Dendritic cell treated with granulocyte-macrophage colony-stimulating factor and Interleukin-4, amounts not matched to agents 40 ng/mL and 50 ng/mL, for 4 days (primary cell): ENCODE measurements at regions not wholly inside any gene's neighbourhood (a gene's known extent, or its start where the extent isn't known, plus 50 kb on each side); places are given as distances from the start of the nearest gene placed in this dataset.

Source experiments
- H3K27ac Mint-ChIP-seq: one replicate; pipeline ENCODE4 v1.8.0; 2022; ENCODE audit warnings: mild to moderate bottlenecking, mixed read lengths
- H3K27me3 Mint-ChIP-seq: one replicate; pipeline ENCODE4 v1.8.0; 2022; ENCODE audit warnings: mild to moderate bottlenecking, mixed read lengths
- H3K36me3 Mint-ChIP-seq: one replicate; pipeline ENCODE4 v1.8.0; 2022; ENCODE audit warnings: low read depth, mixed read lengths
- H3K4me1 Mint-ChIP-seq: one replicate; pipeline ENCODE4 v1.8.0; 2022; ENCODE audit warnings: low read depth, mixed read lengths
- H3K4me3 Mint-ChIP-seq: one replicate; pipeline ENCODE4 v1.8.0; 2022; ENCODE audit warnings: mild to moderate bottlenecking, moderate library complexity, mixed read lengths
- H3K9me3 Mint-ChIP-seq: one replicate; pipeline ENCODE4 v1.8.0; 2022; ENCODE audit warnings: mixed read lengths
- intact Hi-C: fragments of 100-400 bp; cut with micrococcal nuclease; formaldehyde crosslinking; loops from one replicate; pipeline ENCODE4 v1.15.0; 2022

DNA sequence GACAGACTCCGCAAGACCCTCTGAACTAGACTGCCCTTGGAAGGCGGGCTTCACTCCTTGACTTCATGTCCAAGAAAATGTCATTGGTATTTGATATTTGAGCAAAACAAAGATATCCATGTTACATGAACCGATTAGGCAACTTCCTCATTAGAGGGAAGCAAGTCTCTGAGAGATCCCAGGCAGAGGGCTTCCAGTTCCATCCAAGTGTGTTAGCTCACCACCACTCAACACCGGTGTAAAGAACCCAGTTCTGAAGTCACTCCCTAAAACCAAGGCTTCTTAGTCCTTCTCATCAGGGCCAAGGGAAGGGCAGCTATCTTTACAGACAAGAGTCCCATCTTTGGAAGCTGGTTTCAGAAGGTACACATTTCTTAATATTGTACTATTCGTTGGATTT, 87.2 kb upstream of the CDKN3 start:
- H3K4me3 Mint-ChIP-seq, result no peak overlapping the region
- H3K27me3 Mint-ChIP-seq, result peaks cover 5% of the 10 kb centered on the region
- intact Hi-C loops, result no loop called here
- H3K36me3 Mint-ChIP-seq, result no peaks in the 10 kb centered on the region
- H3K27ac Mint-ChIP-seq, result no peak overlapping the region
- H3K9me3 Mint-ChIP-seq, result no peaks in the 10 kb centered on the region
- no peaks in the 10 kb centered on the region for H3K4me1 Mint-ChIP-seq

DNA sequence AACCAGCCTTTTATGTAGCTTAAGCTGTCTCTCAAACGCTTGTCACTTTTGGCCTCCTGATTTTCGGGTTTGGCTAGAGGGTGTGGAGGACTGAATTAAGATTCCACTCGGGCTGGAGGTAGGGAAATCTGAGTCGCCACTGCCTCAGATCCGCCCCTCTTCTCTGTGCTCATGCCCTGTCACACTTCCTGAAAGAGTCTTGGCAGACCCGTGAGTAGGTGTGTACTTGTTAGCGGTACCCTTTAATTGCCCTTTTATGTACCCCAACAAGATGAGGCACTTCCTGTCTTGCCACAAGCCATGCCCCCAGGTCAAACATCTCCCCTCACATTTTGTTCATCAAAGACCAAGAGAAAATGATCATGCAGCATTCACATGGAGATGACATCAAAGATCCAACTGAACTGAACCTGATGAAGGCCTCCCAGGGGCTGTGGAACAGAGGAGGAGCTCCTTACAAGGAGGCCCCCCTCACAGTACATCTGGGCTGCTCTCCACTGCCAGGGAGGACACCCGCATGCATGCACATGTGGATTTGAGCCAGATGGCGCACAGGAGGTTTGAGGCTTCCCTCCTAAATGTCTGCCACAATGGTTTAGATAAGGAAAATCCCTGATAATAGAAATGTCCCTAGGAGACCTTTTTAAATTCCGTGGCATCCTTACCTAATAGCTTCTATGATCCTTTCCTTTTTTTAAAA, 86.5 kb upstream of the CDKN3 start:
- Mint-ChIP-seq H3K36me3 (no peaks in the 10 kb centered on the region), H3K4me1 (no peaks in the 10 kb centered on the region), H3K27me3 (peaks cover 9% of the 10 kb centered on the region), H3K27ac (no peak overlapping the region), H3K4me3 (no peak overlapping the region), H3K9me3 (no peaks in the 10 kb centered on the region)
- intact Hi-C loops, result no loop called here

DNA sequence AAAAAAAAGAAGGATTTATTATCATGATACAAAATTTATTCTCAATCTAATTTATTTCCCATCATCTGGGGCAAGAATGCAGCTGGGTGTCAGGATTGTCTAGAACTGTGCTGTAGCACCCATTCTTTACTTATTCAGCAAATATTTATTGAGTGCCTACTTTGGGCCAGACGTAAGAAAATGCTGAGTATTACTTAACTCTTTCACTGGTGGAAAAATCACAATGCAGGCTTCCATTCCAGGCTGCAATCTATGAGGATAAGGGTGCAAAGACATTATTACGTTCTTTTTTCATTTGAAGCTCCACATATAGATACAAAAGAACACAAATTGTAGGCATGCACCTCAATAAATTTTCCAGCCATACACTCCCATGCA, 86.0 kb upstream of the CDKN3 start:
- H3K27me3 Mint-ChIP-seq, result peaks cover 7% of the 10 kb centered on the region
- H3K4me1 Mint-ChIP-seq, result no peaks in the 10 kb centered on the region
- no peak overlapping the region for H3K4me3 Mint-ChIP-seq
- H3K9me3 Mint-ChIP-seq, result no peaks in the 10 kb centered on the region
- no peak overlapping the region for H3K27ac Mint-ChIP-seq
- H3K36me3 Mint-ChIP-seq, result no peaks in the 10 kb centered on the region
- intact Hi-C loops, result no loop called here

DNA sequence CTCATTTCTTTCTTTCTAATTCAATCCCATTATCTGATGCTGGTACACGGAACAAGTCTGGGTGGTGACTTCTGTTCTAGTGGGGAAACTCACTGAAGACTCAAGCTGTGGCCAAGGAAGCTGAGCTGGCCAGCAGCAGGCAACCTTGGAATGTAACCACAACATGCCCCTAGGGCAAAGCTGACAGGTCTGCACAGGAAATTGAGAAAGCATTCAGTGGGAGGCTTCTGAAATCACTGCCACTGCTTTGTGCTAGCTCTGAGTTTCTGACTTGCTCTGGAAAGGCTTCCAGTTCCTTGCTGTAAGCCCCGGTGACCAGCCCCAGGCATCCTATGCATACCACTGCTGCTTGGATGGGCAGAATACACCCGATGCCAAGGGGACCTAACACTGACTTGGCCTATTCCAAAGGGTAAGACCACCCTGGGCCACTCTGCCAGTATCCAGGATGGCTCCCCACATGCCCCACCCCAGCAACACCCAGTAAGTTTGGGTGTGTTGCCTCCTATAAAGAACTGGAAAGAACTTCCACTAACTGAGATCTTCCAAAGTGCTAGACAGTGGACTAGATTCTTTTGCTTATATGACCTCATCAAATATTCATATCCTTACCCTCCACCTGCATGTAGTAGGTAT, 84.5 kb upstream of the CDKN3 start:
- no peak overlapping the region for H3K4me3 Mint-ChIP-seq
- no peak overlapping the region for H3K27ac Mint-ChIP-seq
- H3K9me3 Mint-ChIP-seq, result no peaks in the 10 kb centered on the region
- H3K27me3 Mint-ChIP-seq, result peaks cover 7% of the 10 kb centered on the region
- intact Hi-C loops, result no loop called here
- no peaks in the 10 kb centered on the region for H3K4me1 Mint-ChIP-seq
- H3K36me3 Mint-ChIP-seq, result no peaks in the 10 kb centered on the region

DNA sequence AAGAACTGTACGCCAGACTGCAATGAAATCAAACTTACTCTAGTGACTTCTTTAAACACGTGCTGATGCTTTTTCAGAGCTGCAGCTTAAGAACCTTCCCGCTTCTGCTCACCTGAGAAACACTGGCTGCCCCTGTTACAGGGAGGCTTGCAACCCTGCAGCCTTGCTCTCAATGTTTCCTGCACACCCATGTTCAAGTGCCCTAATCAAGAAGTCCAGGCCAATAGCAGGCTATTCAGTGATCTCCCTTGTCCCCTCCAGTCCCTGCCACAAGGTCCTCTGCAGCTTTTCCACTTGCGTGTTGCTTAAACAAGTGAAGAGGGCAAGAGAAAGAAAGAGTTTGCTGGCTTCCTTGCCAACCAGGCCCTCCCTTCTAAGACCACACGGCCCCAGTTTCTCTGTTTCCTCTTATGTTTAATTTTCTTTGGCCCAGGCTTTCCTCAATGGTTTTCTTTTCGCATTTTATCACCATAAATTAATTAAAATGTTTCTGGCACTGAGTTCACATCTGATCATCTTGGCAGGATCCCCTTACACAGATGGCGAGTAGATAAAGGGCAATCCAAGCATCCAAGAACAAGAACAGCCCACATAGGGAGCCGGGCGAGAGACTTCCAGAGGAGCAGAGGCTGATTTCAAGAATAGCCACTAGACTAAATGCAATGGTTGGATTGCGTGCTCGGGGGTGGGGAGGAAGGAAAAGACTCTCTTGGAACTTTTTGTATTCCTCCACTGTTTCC, 82.3 kb upstream of the CDKN3 start:
- intact Hi-C loops, result no loop called here
- H3K36me3 Mint-ChIP-seq, result no peaks in the 10 kb centered on the region
- H3K27me3 Mint-ChIP-seq, result peaks cover 7% of the 10 kb centered on the region
- H3K27ac Mint-ChIP-seq, result no peak overlapping the region
- H3K9me3 Mint-ChIP-seq, result no peaks in the 10 kb centered on the region
- H3K4me3 Mint-ChIP-seq, result no peak overlapping the region
- no peaks in the 10 kb centered on the region for H3K4me1 Mint-ChIP-seq

DNA sequence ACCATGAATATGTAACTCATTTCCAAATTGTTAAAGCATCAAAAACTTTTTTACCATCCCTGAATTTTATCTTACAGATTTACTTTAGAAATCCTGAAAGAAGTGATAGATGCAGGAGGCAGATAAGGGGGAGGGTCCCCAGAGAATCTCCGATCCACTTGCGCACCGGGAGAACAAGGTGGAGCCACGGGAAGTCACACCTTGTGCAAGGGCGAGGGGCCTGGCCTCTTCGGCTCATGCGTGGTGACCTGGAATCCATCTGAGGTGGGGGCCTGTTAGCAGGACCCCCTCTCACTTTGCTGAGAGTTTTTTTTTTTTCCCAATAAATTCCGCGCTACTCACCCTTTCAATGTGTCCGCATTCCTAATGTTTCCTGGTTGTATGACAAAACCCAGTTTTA, 80.2 kb upstream of the CDKN3 start:
- no peaks in the 10 kb centered on the region for H3K9me3 Mint-ChIP-seq
- no peaks in the 10 kb centered on the region for H3K36me3 Mint-ChIP-seq
- peaks cover 7% of the 10 kb centered on the region for H3K27me3 Mint-ChIP-seq
- H3K27ac Mint-ChIP-seq, result no peak overlapping the region
- intact Hi-C loops, result no loop called here
- H3K4me1 Mint-ChIP-seq, result no peaks in the 10 kb centered on the region
- no peak overlapping the region for H3K4me3 Mint-ChIP-seq

DNA sequence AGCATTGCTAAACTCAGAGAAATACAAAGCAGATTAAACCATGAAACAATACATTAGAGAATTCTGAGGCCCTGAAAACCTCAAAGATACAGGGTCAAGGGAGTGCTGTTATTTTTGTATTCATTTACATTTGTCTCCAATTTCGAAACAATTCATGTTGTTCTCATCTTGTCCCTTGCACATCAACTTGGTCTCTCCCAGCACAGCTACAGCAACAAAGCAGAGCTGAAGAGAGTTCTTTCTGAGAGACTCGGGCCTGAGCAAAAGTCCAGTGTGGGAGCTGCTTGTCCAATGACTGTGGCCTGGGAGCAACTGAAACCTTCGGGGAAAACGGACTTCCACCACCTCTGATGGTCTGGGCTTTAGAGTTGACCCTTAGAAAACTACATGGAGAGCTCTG, 79.4 kb upstream of the CDKN3 start:
- intact Hi-C loops, result no loop called here
- Mint-ChIP-seq H3K9me3 (no peaks in the 10 kb centered on the region), H3K27me3 (peaks cover 7% of the 10 kb centered on the region), H3K27ac (no peak overlapping the region), H3K4me3 (no peak overlapping the region), H3K4me1 (no peaks in the 10 kb centered on the region), H3K36me3 (no peaks in the 10 kb centered on the region)

DNA sequence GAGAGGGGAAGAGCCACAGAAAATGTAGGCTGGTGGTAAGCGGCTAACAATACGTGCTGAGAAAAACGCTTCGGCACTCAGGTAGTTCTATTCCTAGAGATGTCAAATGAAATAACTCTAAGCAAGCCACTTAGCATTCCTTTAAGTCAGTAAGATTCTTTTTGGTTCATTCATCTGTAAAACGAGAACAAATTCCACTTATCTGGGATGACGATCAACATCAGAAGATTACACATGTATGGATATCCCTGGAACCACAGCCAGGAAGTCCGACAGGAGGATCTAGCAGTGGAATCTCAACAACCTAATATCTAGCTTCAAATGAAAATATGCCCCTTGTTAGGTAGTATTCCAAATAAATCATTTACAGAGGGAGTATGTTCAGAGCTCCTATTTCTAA, 74.6 kb upstream of the CDKN3 start:
- intact Hi-C loops, result no loop called here
- Mint-ChIP-seq H3K36me3 (no peaks in the 10 kb centered on the region), H3K27ac (no peak overlapping the region), H3K9me3 (no peaks in the 10 kb centered on the region), H3K27me3 (no peaks in the 10 kb centered on the region), H3K4me3 (no peak overlapping the region), H3K4me1 (no peaks in the 10 kb centered on the region)

DNA sequence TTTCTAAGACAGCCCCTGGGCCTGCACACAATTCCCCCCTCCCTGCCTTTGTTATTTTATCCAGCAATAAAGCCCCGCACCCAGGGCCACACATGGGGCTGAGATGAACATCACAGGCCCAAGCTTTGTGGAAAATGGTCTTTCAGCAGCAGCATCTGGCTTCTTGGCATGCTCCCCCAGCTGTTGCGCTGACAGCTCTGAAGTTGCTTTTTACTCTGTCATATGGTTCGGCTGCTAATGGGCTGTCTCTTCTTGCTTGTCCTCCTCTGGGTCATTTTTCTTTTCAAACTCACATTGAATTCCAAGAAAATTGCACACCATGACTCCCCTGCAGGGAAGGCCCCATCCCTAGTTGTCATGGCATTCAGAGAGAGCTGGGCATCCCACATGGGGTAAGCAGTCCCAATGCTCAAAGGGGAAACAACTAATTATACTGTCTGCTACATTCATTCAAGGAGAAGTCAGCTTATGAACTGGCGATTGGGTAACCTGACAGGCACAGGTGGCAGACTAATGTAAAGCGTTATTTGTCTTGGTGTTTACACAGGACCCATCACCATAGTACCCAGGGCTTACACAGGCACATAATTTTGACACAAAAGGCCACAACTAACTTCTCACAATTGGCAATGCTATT, 74.0 kb upstream of the CDKN3 start:
- H3K27ac Mint-ChIP-seq, result no peak overlapping the region
- no peak overlapping the region for H3K4me3 Mint-ChIP-seq
- no peaks in the 10 kb centered on the region for H3K36me3 Mint-ChIP-seq
- no peaks in the 10 kb centered on the region for H3K9me3 Mint-ChIP-seq
- peaks cover 2% of the 10 kb centered on the region for H3K27me3 Mint-ChIP-seq
- intact Hi-C loops, result no loop called here
- no peaks in the 10 kb centered on the region for H3K4me1 Mint-ChIP-seq

DNA sequence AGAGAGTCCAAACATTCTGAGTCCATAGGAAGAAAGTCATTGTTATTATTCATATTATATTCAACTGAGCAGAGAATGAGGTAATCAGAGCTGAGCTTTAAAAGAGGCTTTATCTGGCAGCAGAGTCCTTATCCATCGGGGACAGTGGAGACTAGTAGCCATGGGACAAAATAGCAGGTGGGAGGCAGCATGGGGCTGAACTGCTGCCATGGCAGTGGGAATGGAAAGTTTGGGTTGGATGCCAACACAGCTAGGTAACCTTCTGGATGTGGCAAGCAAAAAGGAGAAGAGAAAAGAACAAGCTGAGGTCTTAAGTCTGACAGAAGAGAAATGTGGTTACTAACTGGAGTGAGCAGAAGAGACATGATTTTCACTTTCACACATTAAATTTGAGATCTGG, 71.0 kb upstream of the CDKN3 start:
- no peaks in the 10 kb centered on the region for H3K4me1 Mint-ChIP-seq
- intact Hi-C loops, result no loop called here
- H3K27me3 Mint-ChIP-seq, result peaks cover 7% of the 10 kb centered on the region
- H3K36me3 Mint-ChIP-seq, result no peaks in the 10 kb centered on the region
- no peaks in the 10 kb centered on the region for H3K9me3 Mint-ChIP-seq
- H3K27ac Mint-ChIP-seq, result no peak overlapping the region
- no peak overlapping the region for H3K4me3 Mint-ChIP-seq

DNA sequence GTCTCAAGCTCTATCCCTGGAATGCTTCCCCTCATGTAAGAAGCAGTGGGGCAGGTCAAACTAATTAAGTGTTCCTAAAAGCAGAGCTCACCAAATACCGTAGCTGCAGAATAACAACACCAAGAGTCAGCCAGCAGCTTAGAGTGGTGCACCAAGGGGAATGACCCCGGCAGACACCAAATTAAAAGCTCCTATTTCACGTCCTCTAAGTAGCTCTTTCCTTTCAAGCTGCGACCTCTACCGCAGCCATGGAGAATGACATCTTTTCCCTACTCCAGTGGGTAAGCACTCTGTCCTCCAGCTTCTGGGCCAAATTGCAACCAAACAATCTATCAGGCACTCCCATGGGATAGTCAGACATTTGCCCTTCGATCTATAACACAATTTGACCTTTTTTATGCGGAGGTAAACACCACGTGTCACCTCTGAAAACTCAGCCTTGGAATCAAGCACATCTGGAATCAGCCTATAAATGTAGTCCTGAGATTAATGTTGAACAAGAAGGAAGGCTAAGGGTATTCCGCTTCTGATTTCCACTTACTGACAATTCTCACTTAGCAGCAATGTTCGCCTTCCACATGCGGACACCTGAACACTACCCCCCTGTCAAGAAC, 67.6 kb upstream of the CDKN3 start:
- no peak overlapping the region for H3K4me3 Mint-ChIP-seq
- peaks cover 8% of the 10 kb centered on the region for H3K27me3 Mint-ChIP-seq
- H3K27ac Mint-ChIP-seq, result no peak overlapping the region
- H3K4me1 Mint-ChIP-seq, result no peaks in the 10 kb centered on the region
- H3K36me3 Mint-ChIP-seq, result no peaks in the 10 kb centered on the region
- H3K9me3 Mint-ChIP-seq, result no peaks in the 10 kb centered on the region
- intact Hi-C loops, result no loop called here

DNA sequence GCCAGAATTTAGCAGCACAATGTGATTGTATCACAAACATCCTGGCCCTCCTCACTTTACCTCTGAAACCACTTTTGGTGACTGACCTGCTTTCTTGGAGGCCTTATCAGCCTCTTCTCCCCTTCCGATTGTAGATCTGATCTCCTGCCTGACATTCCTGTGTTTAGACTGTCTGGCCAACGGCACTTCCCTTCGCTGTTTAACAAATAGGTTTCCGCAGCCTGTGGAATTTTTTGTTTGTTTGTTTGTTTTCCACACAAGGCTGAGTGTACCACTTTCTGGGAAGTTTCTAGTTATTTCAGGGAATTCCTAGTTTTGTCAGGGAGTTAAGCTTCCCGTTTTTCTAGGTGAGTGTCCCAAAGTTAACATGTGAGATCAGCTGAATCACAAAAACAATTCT, 65.9 kb upstream of the CDKN3 start:
- intact Hi-C loops, result no loop called here
- Mint-ChIP-seq H3K9me3 (no peaks in the 10 kb centered on the region), H3K27ac (no peak overlapping the region), H3K36me3 (no peaks in the 10 kb centered on the region), H3K4me3 (no peak overlapping the region), H3K27me3 (peaks cover 8% of the 10 kb centered on the region), H3K4me1 (no peaks in the 10 kb centered on the region)

DNA sequence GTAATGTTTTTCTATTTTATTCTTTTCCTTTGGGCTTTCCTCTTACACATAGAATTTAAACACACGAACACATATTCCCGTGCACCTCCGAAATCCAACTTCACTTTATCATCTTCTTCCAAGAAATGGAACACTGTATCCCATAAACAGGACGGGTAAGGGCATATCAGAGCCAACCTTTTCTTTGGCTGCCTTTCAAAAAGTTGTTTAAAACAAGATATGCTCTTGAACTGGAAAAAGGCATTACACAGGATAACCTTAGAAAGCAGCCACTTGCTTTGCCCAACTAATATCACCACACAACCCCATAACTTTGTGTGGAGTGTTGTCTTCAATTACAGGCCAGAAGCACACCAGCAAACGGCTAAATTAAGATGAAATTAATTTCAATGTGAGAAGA, 65.3 kb upstream of the CDKN3 start:
- Mint-ChIP-seq H3K27ac (no peak overlapping the region), H3K4me1 (no peaks in the 10 kb centered on the region), H3K4me3 (no peak overlapping the region), H3K27me3 (peaks cover 9% of the 10 kb centered on the region), H3K9me3 (no peaks in the 10 kb centered on the region), H3K36me3 (no peaks in the 10 kb centered on the region)
- intact Hi-C loops, result no loop called here

DNA sequence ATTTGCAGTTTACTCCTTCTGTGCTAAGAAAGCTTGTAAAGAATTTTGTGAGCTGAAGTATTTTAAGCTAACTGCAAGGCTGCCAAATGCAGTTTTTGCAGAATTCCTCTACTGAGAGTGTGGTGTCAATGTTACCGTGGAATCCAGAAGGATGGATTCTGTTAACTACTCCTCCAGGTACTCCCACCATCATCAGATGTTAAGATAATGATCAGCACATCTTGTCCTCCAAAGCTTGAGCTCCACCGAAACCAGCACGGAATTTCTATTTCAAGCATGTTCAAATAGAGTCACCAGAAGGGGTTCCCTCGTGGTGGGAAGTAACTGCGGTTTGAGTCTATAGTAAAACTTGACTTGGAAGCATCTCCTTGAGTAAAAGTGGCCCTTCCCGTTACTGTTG, 64.3 kb upstream of the CDKN3 start:
- no peak overlapping the region for H3K27ac Mint-ChIP-seq
- no peaks in the 10 kb centered on the region for H3K36me3 Mint-ChIP-seq
- intact Hi-C loops, result no loop called here
- H3K27me3 Mint-ChIP-seq, result peaks cover 10% of the 10 kb centered on the region
- H3K4me3 Mint-ChIP-seq, result no peak overlapping the region
- no peaks in the 10 kb centered on the region for H3K4me1 Mint-ChIP-seq
- no peaks in the 10 kb centered on the region for H3K9me3 Mint-ChIP-seq
